Heart right ventricle (tissue), 16 donors: ENCODE measurements at regions not wholly inside any gene's neighbourhood (a gene's known extent, or its start where the extent isn't known, plus 50 kb on each side); places are given as distances from the start of the nearest gene placed in this dataset.
A peak's percentile ranks its signal among the peaks of the same experiment; 100 is the strongest.

Experiments
- ATAC-seq, 8 donors: fragments of 200-7000 bp; cut with Tn5 transposase; one replicate each; pipeline ENCODE4 v1.9.1; 2020; ENCODE audit warnings: mild to moderate bottlenecking in 8 of 8, moderate library complexity in 8 of 8, moderate number of reproducible peaks in 1 of 8
- DNase-seq, 2 donors: peaks; one replicate each; pipeline ENCODE4 v3.0.0-alpha.2; 2020
- H3K27ac ChIP-seq, 10 donors: fragments of 200-600 bp; sonication (generic) in 2 of 10; one replicate each; pipeline versions ENCODE4 v1.5.0 to v1.8.0; 2020 to 2022; ENCODE audit warnings: mild to moderate bottlenecking in 3 of 10
- H3K27me3 ChIP-seq, 7 donors: fragments of 200-600 bp; one replicate each; pipeline ENCODE4 v1.8.0; 2021 to 2022; ENCODE audit warnings: mild to moderate bottlenecking in 2 of 7
- H3K36me3 ChIP-seq, 9 donors: fragments of 200-600 bp; sonication (generic) in 1 of 9; one replicate each; pipeline versions ENCODE4 v1.5.0 to v1.8.0; 2020 to 2022; ENCODE audit warnings: mild to moderate bottlenecking in 2 of 9
- H3K4me1 ChIP-seq, 9 donors: fragments of 200-600 bp; sonication (generic) in 1 of 9; one replicate each; pipeline versions ENCODE4 v1.5.0 to v1.8.0; 2020 to 2022; ENCODE audit warnings: mild to moderate bottlenecking in 4 of 9
- H3K4me3 ChIP-seq, 10 donors: fragments of 200-600 bp; sonication (generic) in 2 of 10; one replicate each; pipeline versions ENCODE4 v1.5.0 to v1.8.0; 2020 to 2022; ENCODE audit warnings: mild to moderate bottlenecking in 7 of 10, moderate library complexity in 2 of 10
- H3K9me3 ChIP-seq, 11 donors: fragments of 200-600 bp in 10 of 11; sonication (generic) in 2 of 11; one replicate each; pipeline versions ENCODE4 v1.5.0 to v1.8.0; 2013 to 2022; ENCODE audit warnings: mild to moderate bottlenecking in 2 of 11, control low read depth in 1 of 11, moderate library complexity in 1 of 11
- CTCF ChIP-seq, 9 donors: fragments of 200-600 bp; sonication (generic) in 2 of 9; IDR thresholded peaks; one replicate each; pipeline versions ENCODE4 v1.5.0 to v1.8.0; 2021 to 2022; ENCODE audit warnings: antibody characterized with exemption in 9 of 9, mild to moderate bottlenecking in 5 of 9, moderate library complexity in 1 of 9
- WGBS, 2 donors: extraction: QIAGEN DNeasy Blood & Tissue Kit; methylation state at CpG; one replicate each; pipeline ENCODE4 v1.1.7; 2013; ENCODE audit warnings: inconsistent platforms in 1 of 2; 5-methylcytosine and 5-hydroxymethylcytosine counted together
- intact Hi-C, 10 donors: fragments of 100-400 bp; cut with DNase I; formaldehyde crosslinking; loops; one replicate each; pipeline versions ENCODE4 v1.11.1 to v1.14.2; 2022
- donor health status: Arrhythmogenic right ventricular cardiomyopathy.
- donor health status: ischemic (EF 13 %, LVEDD 7.1; RV severe dilation, severe dysfunction).
- donor health status: healthy with polysubstance abuse.
- donor health status: DM: no; HTN: yes; CAD: no.
- donor health status: DM: no; HTN: no; CAD: no.
- donor health status: ischemic (EF 25% LVEDD 6.9; RV normal size, moderate dysfunction).
- donor health status: ischemic (EF 25% LVEDD 5.7; RV mildly dilated, moderate dysfunction).
- donor health status: healthy.
- donor health status: DM: yes; HTN: yes; CAD: no.
- donor health status: Ischemic cardiomyopathy.
- donor health status: ischemic (EF 35%, LVEDD 5.7; RV mildly dilated, moderate dysfunction).
- donor health status: nonischemic (EF 11% LVEDD 7.7; RV severe dilation, severe dysfunction).
- donor health status: DM: yes; HTN: yes; CAD: no.
- donor health status: PGD.
- donor health status: ischemic (EF 29% LVEDD 5.4; RV normal size, mild dysfunction).
- donor health status: nonischemic (EF 23%, LVEDD 6.1; RV moderate dilation, normal function).

DNA sequence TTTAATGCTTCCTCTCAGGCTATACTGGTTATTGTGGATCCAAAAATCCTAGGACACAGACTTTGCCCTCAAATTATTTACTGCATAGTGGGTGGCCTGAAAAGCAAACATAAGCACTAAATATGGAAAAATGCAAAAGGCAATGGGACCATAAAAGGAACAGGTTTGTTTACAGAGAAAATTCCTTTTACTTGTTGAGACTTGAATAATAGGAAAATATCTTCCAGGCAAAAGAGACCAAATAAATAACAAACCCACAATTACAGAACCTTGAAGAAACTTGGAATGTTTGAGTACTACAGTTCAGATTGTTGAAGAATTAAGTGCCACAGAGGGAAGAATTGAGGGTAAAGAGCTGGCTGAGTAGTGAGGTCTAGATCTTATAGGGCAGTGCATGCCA is 711.0 kb downstream of the C4orf33 start:
- Histone ChIP-seq H3K27ac (no peak overlapping the region), H3K4me1 (no peaks in the 10 kb centered on the region), H3K4me3 (no peak overlapping the region), H3K36me3 (no peaks in the 10 kb centered on the region), H3K9me3 (no peaks in the 10 kb centered on the region), H3K27me3 (no peaks in the 10 kb centered on the region)
- DNase-seq: no peak
- TF ChIP-seq CTCF (IDR thresholded peaks at IDR 0.05): no peak
- intact Hi-C loops: no loop called here
- no peak for ATAC-seq

GRCh38 chr4:129808242-129808641 is 712.3 kb downstream of the C4orf33 start:
- Histone ChIP-seq H3K36me3 (no peaks in the 10 kb centered on the region), H3K4me1 (no peaks in the 10 kb centered on the region), H3K9me3 (no peaks in the 10 kb centered on the region), H3K27me3 (no peaks in the 10 kb centered on the region), H3K4me3 (no peak overlapping the region), H3K27ac (no peak overlapping the region)
- intact Hi-C loops: no loop called here
- no peak for TF ChIP-seq CTCF (IDR thresholded peaks at IDR 0.05)
- WGBS, 2 donors: 88 to 91% methylated on average over 1 of the region's 1 CpG
- no peak for DNase-seq
- no peak for ATAC-seq

GRCh38 chr4:129821073-129821472 is 725.1 kb downstream of the C4orf33 start:
- WGBS, 2 donors: 92 to 100% methylated on average over 1 of the region's 1 CpG
- Histone ChIP-seq H3K27ac (no peak overlapping the region), H3K4me1 (peaks cover 0 to 14% (median 0%) of the 10 kb centered on the region in 9 donors), H3K27me3 (no peaks in the 10 kb centered on the region), H3K4me3 (no peak overlapping the region), H3K9me3 (peaks cover 0 to 8% (median 0%) of the 10 kb centered on the region in 11 donors), H3K36me3 (no peaks in the 10 kb centered on the region)
- DNase-seq (no peak), ATAC-seq (no peak)
- intact Hi-C loops: no loop called here
- no peak for TF ChIP-seq CTCF (IDR thresholded peaks at IDR 0.05)

- no peak for TF ChIP-seq CTCF (IDR thresholded peaks at IDR 0.05)
- peak in 2 of 8 donors; percentile 42 to 54 for ATAC-seq
- no peak overlapping the region for H3K27ac ChIP-seq
These were observed 726.0 kb downstream of the C4orf33 start for GRCh38 chr4:129821963-129822362.

More at GRCh38 chr4:129821963-129822362, 726.0 kb downstream of the C4orf33 start:
- peaks cover 0 to 14% (median 0%) of the 10 kb centered on the region in 9 donors for H3K4me1 ChIP-seq
- H3K4me3 ChIP-seq: no peak overlapping the region
- H3K27me3 ChIP-seq: no peaks in the 10 kb centered on the region
- H3K9me3 ChIP-seq: peaks cover 0 to 8% (median 0%) of the 10 kb centered on the region in 11 donors
- no peak for DNase-seq
- intact Hi-C loops: no loop called here
- H3K36me3 ChIP-seq: no peaks in the 10 kb centered on the region
